Coronary artery (tissue), 2 donors: ENCODE measurements at regions not wholly inside any gene's neighbourhood (a gene's known extent, or its start where the extent isn't known, plus 50 kb on each side); places are given as distances from the start of the nearest gene placed in this dataset.

ENCODE experiments used
- DNase-seq: peaks from one replicate; pipeline ENCODE4 v3.0.0-alpha.2; 2017; ENCODE audit warnings: low spot score
- H3K27ac ChIP-seq, 2 donors: fragments of 200-600 bp; sonication (generic); one replicate each; pipeline ENCODE4 v1.5.1; 2016 to 2019
- H3K4me3 ChIP-seq: fragments of 200-600 bp; sonication (generic); 2 replicates; pipeline ENCODE4 v1.5.1; 2016; ENCODE audit warnings: mild to moderate bottlenecking, moderate library complexity
- CTCF ChIP-seq: fragments of 200-600 bp; sonication (generic); IDR thresholded peaks from one replicate; pipeline ENCODE4 v1.5.1; 2019; ENCODE audit warnings: antibody characterized with exemption

GRCh38 chr9:100756217-100756616, 178.3 kb downstream of the CAVIN4 start:
- Histone ChIP-seq H3K27ac (no peak overlapping the region), H3K4me3 (no peak overlapping the region)
- DNase-seq = no peak
- no peak for TF ChIP-seq CTCF

GRCh38 chr9:100759215-100759614, 181.3 kb downstream of the CAVIN4 start:
- no peak for TF ChIP-seq CTCF
- H3K27ac ChIP-seq = no peak overlapping the region
- DNase-seq = no peak
- H3K4me3 ChIP-seq = no peak overlapping the region

GRCh38 chr9:100761276-100761802, 183.5 kb downstream of the CAVIN4 start:
- no peak for TF ChIP-seq CTCF
- Histone ChIP-seq H3K27ac (no peak overlapping the region), H3K4me3 (no peak overlapping the region)
- no peak for DNase-seq

- no peak for DNase-seq
- no peak for TF ChIP-seq CTCF
- Histone ChIP-seq H3K27ac (no peak overlapping the region), H3K4me3 (no peak overlapping the region)
Measured at GRCh38 chr9:100774326-100774725, 196.4 kb downstream of the CAVIN4 start.

GRCh38 chr9:100774962-100775361, 197.1 kb downstream of the CAVIN4 start:
- no peak for DNase-seq
- TF ChIP-seq CTCF = no peak
- Histone ChIP-seq H3K4me3 (no peak overlapping the region), H3K27ac (no peak overlapping the region)

GRCh38 chr9:100775912-100776311, 198.0 kb downstream of the CAVIN4 start:
- no peak overlapping the region for H3K4me3 ChIP-seq
- no peak for TF ChIP-seq CTCF
- H3K27ac ChIP-seq = no peak overlapping the region
- no peak for DNase-seq

GRCh38 chr9:100784755-100785154, 206.9 kb downstream of the CAVIN4 start:
- DNase-seq = no peak
- TF ChIP-seq CTCF = no peak
- H3K4me3 ChIP-seq = no peak overlapping the region
- no peak overlapping the region for H3K27ac ChIP-seq
